PC-9 (cell line): ENCODE measurements at regions not wholly inside any gene's neighbourhood (a gene's known extent, or its start where the extent isn't known, plus 50 kb on each side); places are given as distances from the start of the nearest gene placed in this dataset.

ENCODE experiments used
- EZH2 ChIP-seq: fragments of 200-600 bp; sonication (generic); IDR thresholded peaks from 2 replicates; pipeline ENCODE4 v1.8.0; 2017; ENCODE audit warnings: antibody characterized with exemption, low read depth
- TF ChIP-seq, protein P1 (sequence below): fragments of 200-600 bp; sonication (generic); conservative IDR thresholded peaks from 2 replicates; pipeline ENCODE4 v1.6.1; 2017; ENCODE audit warnings: mixed run types, antibody characterized with exemption, mild to moderate bottlenecking, moderate library complexity

DNA sequence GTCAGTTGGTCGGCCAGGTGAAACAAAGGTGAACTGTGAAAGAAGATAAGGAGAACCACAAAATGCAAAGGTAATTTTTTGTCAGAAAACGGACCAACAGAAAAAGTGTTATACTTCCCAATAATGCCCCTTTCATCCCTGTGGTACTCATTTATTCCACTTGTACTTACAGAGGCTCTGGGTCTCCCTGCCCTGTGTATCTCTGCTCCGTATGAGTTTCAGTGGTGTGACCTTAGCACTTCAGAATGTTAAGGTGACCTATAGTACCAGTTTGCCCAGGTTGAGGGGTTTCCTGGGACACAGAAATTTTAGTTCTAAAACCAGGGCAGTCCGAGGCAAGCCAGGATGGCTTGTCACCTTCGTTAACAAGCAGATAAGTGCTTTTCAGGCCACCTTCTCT lies 254.8 kb downstream of the OLFM3 start:
- no peak for TF ChIP-seq EZH2
- TF ChIP-seq, protein P1, sequence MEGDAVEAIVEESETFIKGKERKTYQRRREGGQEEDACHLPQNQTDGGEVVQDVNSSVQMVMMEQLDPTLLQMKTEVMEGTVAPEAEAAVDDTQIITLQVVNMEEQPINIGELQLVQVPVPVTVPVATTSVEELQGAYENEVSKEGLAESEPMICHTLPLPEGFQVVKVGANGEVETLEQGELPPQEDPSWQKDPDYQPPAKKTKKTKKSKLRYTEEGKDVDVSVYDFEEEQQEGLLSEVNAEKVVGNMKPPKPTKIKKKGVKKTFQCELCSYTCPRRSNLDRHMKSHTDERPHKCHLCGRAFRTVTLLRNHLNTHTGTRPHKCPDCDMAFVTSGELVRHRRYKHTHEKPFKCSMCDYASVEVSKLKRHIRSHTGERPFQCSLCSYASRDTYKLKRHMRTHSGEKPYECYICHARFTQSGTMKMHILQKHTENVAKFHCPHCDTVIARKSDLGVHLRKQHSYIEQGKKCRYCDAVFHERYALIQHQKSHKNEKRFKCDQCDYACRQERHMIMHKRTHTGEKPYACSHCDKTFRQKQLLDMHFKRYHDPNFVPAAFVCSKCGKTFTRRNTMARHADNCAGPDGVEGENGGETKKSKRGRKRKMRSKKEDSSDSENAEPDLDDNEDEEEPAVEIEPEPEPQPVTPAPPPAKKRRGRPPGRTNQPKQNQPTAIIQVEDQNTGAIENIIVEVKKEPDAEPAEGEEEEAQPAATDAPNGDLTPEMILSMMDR, result no peak
